PFSK-1 (cell line): ENCODE measurements at regions not wholly inside any gene's neighbourhood (a gene's known extent, or its start where the extent isn't known, plus 50 kb on each side); places are given as distances from the start of the nearest gene placed in this dataset.

ENCODE experiments used
- FOXP2 ChIP-seq: optimal IDR thresholded peaks from 2 replicates; pipeline ENCODE3; 2011; ENCODE audit warnings: borderline replicate concordance, control low read depth, inconsistent platforms; ENCODE audit not compliant: insufficient read depth; ENCODE audit errors: extremely low read length, extremely low read depth
- POLR2AphosphoS5 ChIP-seq: IDR thresholded peaks from 2 replicates; pipeline ENCODE4 v1.6.1; 2012; ENCODE audit warnings: low read depth, mild to moderate bottlenecking, control low read depth, low read length, moderate library complexity
- TAF1 ChIP-seq: IDR thresholded peaks from 2 replicates; pipeline ENCODE4 v1.6.1; 2012; ENCODE audit warnings: low read length, control low read depth, borderline replicate concordance; ENCODE audit not compliant: insufficient read depth
- TF ChIP-seq, protein P1 (sequence below), 2 experiments: IDR thresholded peaks; 2 replicates each; pipeline versions ENCODE4 v1.6.1 to v1.8.0; 2011 to 2012; ENCODE audit warnings: low read depth in 2 of 2, low read length in 2 of 2, control low read depth in 1 of 2, inconsistent platforms in 1 of 2, mild to moderate bottlenecking in 1 of 2, moderate library complexity in 1 of 2; ENCODE audit not compliant: insufficient read depth in 1 of 2

DNA sequence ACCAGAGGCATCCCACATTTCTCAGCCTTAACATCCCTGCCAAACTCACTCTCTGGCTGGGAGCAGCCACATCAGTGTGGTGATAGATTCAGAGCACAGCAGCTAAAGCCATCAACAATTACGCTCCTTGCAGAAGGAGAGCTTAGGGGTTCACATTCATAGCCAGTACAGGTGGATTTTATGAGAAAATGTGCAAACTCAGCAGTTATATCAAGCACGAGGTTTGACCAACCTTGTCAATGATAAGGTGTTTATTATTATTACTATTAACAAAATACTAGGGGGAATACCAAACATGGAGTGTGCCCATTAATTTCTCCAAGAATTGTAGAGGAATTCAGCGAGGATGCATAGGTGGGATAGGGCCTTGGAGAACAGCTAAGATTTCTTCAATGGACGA lies 362.3 kb downstream of the WDR11 start:
- TF ChIP-seq POLR2AphosphoS5 (no peak), FOXP2 (no peak), TAF1 (no peak)
- TF ChIP-seq, protein P1, sequence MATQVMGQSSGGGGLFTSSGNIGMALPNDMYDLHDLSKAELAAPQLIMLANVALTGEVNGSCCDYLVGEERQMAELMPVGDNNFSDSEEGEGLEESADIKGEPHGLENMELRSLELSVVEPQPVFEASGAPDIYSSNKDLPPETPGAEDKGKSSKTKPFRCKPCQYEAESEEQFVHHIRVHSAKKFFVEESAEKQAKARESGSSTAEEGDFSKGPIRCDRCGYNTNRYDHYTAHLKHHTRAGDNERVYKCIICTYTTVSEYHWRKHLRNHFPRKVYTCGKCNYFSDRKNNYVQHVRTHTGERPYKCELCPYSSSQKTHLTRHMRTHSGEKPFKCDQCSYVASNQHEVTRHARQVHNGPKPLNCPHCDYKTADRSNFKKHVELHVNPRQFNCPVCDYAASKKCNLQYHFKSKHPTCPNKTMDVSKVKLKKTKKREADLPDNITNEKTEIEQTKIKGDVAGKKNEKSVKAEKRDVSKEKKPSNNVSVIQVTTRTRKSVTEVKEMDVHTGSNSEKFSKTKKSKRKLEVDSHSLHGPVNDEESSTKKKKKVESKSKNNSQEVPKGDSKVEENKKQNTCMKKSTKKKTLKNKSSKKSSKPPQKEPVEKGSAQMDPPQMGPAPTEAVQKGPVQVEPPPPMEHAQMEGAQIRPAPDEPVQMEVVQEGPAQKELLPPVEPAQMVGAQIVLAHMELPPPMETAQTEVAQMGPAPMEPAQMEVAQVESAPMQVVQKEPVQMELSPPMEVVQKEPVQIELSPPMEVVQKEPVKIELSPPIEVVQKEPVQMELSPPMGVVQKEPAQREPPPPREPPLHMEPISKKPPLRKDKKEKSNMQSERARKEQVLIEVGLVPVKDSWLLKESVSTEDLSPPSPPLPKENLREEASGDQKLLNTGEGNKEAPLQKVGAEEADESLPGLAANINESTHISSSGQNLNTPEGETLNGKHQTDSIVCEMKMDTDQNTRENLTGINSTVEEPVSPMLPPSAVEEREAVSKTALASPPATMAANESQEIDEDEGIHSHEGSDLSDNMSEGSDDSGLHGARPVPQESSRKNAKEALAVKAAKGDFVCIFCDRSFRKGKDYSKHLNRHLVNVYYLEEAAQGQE (IDR thresholded peaks at IDR 0.05; ENCODE audit: insufficient read depth in 1 of 2, low read depth in 2 of 2, low read length in 2 of 2): no peak
